Omental fat pad (tissue), 3 donors: ENCODE measurements at regions not wholly inside any gene's neighbourhood (a gene's known extent, or its start where the extent isn't known, plus 50 kb on each side); places are given as distances from the start of the nearest gene placed in this dataset.

Experiments used
- ATAC-seq: fragments of 150-250 bp; one replicate; pipeline ENCODE4 v1.9.1; 2016; ENCODE audit warnings: mild to moderate bottlenecking, moderate library complexity; ENCODE audit not compliant: low FRiP score
- DNase-seq: peaks from one replicate; pipeline ENCODE4 v3.0.0-alpha.2; 2019; ENCODE audit warnings: low spot score
- TF ChIP-seq, protein P1 (sequence below), 3 donors: fragments of 450-650 bp; IDR thresholded peaks; one replicate each; pipeline ENCODE4 v1.5.1; 2016 to 2017; ENCODE audit warnings: antibody characterized with exemption in 3 of 3, mild to moderate bottlenecking in 3 of 3, moderate library complexity in 2 of 3

DNA sequence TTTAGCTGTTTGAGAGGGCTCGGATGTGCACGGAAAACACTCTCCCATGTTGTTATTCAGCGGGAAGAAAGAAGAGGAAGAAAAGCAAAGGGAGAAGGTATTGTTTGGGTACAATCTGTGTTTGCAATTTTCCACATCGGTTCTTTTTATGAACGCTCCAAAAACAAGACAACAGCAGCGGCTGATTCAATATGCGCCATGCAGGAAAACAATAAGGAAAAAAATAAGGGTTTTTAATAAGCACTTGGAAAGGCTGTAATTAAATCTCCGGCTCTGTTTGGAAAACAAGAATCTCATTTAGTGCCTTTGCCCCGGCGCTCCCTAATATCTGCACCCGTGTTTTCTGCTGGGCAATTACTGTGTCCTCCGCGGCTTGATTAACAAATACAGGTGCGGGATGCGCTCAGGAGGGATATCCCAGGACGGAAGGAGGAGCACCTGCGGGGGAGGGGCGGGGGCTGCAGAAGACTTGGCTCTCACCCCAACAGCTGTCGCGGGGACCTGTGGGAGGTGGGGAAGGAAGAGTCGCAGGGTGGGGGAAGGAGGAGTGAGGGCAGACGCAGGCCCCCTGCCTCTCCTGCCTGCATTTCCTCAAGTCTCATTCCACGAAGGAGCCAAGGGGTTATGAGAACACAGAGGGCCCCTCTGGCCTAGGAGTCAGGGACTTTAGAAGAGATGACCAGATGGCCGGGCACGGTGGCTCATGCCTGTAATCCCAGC, 181.5 kb upstream of the PODXL start:
- TF ChIP-seq, protein P1, sequence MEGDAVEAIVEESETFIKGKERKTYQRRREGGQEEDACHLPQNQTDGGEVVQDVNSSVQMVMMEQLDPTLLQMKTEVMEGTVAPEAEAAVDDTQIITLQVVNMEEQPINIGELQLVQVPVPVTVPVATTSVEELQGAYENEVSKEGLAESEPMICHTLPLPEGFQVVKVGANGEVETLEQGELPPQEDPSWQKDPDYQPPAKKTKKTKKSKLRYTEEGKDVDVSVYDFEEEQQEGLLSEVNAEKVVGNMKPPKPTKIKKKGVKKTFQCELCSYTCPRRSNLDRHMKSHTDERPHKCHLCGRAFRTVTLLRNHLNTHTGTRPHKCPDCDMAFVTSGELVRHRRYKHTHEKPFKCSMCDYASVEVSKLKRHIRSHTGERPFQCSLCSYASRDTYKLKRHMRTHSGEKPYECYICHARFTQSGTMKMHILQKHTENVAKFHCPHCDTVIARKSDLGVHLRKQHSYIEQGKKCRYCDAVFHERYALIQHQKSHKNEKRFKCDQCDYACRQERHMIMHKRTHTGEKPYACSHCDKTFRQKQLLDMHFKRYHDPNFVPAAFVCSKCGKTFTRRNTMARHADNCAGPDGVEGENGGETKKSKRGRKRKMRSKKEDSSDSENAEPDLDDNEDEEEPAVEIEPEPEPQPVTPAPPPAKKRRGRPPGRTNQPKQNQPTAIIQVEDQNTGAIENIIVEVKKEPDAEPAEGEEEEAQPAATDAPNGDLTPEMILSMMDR (IDR thresholded peaks at IDR 0.05), result no peak
- ATAC-seq (no peak), DNase-seq (no peak)

DNA sequence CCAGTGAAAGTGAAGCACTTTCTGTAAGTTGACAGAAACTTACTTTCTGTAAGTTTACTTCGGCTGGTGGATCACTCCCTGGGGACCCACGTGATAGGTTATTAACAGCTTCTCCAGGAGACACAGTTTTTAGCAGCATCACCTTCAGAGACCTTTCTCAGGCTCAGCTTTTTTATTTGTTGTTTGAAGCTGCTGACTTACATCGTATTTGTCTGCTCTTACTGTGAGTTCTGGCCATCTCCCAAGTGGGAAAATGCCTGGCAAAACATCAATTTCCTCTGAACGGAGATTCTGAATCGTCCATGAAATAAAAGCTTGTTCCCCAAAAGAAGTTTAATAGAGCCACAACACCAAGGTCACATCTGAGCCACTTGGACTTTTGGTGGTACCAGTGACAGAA, 178.7 kb upstream of the PODXL start:
- DNase-seq (no peak), ATAC-seq (no peak)
- TF ChIP-seq, protein P1 (IDR thresholded peaks at IDR 0.05), result no peak

DNA sequence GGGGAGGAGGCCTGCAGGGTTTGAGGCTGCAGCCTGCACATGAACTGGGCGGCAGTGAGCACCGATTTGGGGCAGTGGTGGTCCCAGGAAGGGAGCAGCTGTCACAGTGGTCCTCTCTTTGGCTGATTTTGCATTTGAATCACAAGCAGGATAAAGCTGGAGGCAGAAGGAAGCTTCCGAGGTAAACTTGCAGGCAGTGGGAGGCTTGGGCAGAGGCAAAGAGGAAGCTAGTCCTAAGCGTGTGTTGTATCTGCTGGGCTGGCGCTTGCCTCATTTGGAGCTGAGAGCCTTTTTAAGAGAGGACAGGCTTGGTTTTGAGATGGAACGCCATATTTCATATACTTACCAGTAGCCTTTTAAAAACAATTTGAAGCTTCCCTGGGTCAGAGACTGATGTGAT, 177.2 kb upstream of the PODXL start:
- ATAC-seq (no peak), DNase-seq (no peak)
- TF ChIP-seq, protein P1 (IDR thresholded peaks at IDR 0.05), result no peak

DNA sequence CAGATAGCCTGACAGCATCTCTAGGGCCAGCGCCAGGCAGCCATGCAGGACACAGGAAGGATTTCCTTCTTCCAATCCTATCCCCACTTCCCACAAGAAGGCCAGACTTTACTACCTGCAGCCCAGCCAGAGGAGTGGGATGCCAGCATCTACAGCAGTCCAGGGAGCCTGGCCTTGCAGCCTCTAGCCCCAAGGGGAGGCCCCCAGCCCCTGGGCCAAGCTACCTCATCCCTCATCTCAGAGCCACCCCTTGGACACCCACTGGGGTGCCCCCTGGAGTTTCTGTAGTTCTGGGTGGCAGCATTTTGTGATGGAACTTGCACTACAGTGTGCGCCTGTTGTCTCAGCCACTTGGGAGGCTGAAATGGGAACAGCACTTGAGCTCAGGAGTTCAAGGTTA, 170.8 kb upstream of the PODXL start:
- no peak for ATAC-seq
- no peak for DNase-seq
- TF ChIP-seq, protein P1 (IDR thresholded peaks at IDR 0.05), result no peak

DNA sequence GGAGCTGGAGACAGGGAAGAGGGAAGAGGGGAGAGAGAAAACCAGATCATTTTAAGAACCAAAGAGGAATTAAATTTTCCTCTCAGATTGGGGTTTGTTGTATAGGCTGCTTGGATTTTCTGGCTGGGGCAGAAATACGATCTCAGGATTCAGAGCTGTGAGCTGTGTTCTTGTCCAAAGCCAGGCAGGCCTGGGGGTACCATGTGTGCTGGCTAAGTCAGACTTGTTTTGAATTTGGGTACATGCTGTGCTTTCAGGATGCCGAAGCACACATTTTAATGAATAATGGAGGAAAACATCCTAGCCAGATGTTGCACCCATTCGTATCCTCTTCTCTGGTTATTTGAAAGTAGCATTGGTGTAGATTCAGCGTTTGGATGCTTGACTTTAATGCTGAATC, 170.3 kb upstream of the PODXL start:
- ATAC-seq (no peak), DNase-seq (no peak)
- TF ChIP-seq, protein P1 (IDR thresholded peaks at IDR 0.05), result no peak

DNA sequence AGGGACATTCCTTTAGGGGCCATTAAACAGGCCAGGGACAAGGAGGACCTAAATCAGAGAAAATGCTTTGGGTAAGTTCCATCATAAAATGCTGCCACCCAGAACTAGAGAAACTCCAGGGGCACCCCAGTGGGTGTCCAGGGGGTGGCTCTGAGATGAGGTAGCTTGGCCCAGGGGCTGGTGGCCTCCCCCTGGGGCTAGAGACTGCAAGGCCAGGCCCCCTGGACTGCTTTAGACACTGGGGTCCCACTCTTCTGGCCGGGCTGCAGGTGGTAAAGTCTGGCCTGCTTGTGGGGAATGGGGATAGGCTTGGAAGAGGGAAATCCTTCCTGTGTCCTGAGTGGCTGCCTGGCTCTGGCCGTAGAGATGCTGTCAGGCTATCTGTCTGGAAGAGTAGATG, 169.6 kb upstream of the PODXL start:
- DNase-seq, result no peak
- TF ChIP-seq, protein P1 (IDR thresholded peaks at IDR 0.05), result no peak
- ATAC-seq, result no peak

DNA sequence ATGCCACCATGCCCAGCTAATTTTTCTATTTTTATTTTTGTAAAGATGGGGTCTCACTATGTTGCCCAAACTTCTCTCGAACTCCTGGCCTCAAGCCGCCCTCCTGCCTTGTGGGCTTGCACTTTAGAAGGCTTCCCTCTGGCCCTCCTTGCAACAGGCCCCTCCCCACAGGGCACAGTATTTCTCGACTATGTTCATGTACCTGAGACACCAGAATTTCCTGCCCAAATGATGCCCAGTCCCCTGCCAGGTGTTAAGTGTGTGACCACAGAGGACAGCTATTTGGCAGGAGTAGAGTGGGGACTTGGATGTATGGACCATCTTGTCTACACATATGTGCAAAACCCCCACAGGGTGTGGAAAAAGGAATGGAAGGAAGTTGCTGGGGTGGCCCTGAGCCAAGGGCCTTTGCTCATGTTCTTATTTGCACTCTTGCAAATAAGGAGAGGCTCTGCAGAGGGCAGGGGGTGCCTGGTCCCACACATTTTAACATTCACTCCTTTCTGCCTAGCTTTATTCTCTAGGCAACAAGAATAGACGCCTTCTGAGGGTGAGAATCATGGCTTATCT, 168.4 kb upstream of the PODXL start:
- DNase-seq, result no peak
- TF ChIP-seq, protein P1 (IDR thresholded peaks at IDR 0.05), result no peak

More for the DNA sequence above, 168.4 kb upstream of the PODXL start:
- no peak for ATAC-seq
